GM21526 (cell line): ENCODE measurements at regions not wholly inside any gene's neighbourhood (a gene's known extent, or its start where the extent isn't known, plus 50 kb on each side); places are given as distances from the start of the nearest gene placed in this dataset.
"Not testable (repeated sequence)": the region's sequence is repeated elsewhere in the genome, so short reads cannot be mapped to it uniquely, and the experiment has no call there.

ENCODE experiments used
- ATAC-seq: cut with Tn5 transposase; IDR thresholded peaks from one replicate; pipeline ENCODE4 v1.9.1; 2021; ENCODE audit warnings: moderate library complexity; ENCODE audit not compliant: unreplicated experiment, low FRiP score

DNA sequence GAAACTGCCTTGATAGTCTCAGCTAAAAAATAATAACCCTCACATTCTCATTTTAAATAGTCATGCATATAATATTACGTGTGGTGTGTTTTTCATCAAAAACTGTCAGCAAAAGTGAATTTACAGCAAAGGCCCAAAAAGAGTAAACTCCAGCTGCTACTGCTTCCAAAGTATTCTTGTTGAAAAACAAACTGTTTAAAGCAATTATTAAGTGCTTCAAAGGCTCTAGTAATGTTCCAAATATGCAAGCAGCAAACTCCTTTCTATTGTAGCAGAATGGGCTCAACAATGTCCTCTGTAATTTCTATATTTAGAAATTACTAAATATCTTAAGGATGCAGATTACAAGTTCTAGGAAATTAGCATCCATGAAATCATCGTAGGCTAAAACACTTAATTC is 280.0 kb upstream of the TBX18 start:
- no peak for ATAC-seq

DNA sequence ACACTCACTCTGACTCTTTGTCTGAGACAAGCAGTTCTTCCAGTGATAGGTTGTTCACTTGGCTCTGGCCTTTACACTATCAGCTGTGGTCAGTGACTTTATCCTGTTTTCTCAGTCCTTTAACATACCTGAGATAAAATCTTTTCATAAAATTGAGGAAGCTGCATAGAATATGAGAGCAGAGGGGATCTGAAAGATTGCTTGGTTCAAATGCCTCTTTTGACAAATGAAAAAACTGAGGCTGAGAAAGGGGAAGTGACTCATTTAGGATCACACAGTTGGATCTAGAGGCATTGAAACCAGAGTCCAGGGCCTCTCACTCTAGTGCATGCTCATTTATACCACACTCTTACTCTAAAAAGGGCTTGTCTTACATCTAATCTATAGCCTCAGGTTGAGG is 277.0 kb upstream of the TBX18 start:
- ATAC-seq: no peak

DNA sequence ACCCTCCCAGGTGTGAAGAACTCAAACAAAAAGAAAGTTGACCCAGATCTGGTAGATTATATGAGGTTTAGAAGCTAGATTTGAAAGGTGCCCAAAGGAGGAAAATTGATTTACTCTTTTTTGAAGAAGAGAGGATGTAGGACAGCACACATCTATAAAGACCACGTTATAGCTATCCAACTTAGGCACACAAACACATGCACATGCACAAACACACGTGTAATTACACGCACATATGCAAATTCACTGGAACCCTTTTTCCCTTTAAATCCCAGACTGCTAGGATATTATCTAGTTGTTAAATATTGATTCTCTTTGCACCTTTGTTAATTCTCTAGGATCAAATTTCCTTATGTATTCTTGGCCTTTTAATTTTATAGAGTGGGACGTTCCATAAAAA is 272.8 kb upstream of the TBX18 start:
- ATAC-seq: no peak

GRCh38 chr6:85035766-85036165 is 271.4 kb upstream of the TBX18 start:
- no peak for ATAC-seq

GRCh38 chr6:85033547-85033946 is 269.1 kb upstream of the TBX18 start:
- ATAC-seq: no peak

DNA sequence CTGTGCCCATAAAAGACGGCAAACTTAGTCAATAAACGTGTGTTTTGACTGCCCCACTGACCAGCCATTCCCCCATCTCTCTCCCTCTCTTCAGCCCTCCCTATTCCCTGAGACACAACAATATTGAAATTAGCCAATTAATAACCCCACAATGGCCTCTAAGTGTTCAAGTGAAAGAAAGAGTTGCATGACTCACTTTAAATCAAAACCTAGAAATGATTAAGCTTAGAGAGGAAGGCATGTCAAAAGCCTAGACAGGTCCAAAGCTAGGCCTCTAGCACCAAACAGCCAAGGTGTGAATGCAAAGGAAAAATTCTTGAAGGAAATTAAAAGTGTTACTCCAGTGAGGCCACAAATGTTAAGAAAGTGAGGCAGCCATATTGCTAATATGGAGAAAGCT is 261.6 kb upstream of the TBX18 start:
- ATAC-seq: no peak

- no peak for ATAC-seq
Measured at GRCh38 chr6:85023721-85024120, 259.3 kb upstream of the TBX18 start.

DNA sequence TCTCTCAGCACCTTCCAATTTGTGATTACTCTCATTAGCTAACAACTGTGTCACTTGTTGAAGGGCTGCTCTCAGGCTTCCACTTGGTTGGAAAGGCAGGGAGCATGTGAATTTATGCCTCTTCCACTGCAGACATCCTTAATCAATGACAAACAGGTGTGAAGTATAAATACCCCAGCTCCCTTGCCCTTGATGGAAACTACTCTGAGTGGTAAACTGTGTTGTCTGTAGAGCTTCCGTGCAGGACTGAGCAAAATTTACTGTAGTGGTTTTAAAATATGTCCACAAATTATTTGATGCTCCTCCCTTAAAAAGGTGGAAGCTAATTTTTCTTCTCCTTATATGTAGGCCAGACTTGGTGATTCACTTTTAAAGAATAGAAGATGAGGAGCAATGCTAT is 253.0 kb upstream of the TBX18 start:
- no peak for ATAC-seq

GRCh38 chr6:85016726-85017125 is 252.3 kb upstream of the TBX18 start:
- no peak for ATAC-seq

DNA sequence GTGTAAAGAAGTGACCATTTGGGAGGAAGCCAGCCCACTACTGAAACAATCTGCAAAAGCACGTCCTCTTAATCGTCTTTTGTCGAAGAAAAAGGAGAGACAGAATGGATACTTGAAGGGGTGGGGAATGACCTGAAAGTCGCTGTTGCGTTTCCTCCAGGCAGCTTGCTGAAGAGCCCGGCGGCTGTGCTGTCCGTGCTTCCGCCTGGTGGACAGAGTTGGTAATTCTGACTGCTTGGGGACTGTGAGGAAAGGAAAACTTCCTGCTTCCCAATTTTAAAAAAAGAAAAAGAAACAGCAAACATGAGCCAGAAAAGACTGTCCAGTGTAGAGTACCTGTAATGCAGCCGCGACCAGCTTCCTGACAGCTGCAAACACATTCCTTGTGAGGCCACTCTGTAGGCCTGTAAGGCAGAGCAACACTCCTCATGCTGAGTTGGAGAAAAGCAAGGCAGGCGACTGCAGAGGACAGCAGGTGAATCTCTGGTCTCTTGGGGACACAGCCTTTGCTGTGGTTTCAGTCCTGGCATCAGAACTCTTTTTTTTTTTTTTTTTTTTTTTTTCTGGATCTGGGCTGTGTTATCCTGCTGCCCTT is 251.1 kb upstream of the TBX18 start:
- peak; percentile 69 for ATAC-seq

DNA sequence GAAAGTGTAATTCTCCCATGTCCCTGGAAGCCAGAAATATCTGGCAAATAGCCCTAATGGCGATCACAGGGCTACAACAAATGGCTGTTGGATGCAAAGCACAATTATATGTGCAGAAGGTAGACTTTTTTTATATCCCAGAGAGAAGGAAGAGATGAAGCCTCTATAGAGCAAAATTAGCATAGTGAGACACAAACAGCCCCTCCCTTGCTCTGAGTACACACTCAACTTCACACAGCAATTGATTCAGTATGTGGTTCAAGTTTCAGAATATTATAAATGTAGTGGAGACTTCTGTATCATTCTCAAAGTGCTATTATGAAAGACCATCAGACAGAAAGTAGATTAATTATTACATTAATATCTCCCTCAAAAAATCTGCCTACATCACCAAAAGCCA is 246.5 kb upstream of the TBX18 start:
- no peak for ATAC-seq

- ATAC-seq: no peak
Measured at GRCh38 chr6:85008296-85009009, 244.1 kb upstream of the TBX18 start.

GRCh38 chr6:85006362-85006761 is 242.0 kb upstream of the TBX18 start:
- ATAC-seq: no peak

DNA sequence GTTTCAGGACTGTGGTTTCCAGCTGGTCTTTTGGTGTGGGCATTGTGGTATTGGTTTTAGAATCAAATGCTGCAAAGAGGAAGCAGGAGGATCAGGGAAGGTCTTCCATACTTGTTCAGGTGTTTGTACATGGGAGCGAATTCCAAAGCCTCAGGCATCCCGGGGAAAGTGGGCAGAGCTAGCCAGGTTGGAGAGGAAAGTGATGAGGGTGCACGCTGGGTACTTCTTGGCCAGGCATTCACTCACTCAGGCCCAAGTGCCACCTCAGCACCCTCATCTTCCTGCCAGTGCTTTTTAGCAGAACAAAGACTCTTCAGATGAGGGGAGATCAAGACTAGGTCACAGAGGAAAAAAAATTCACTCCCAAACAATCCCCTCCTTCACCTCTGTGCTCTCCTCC is 241.1 kb upstream of the TBX18 start:
- no peak for ATAC-seq

GRCh38 chr6:85004361-85004995 is 240.1 kb upstream of the TBX18 start:
- no peak for ATAC-seq

- no peak for ATAC-seq
Measured at GRCh38 chr6:85002847-85003246, 238.4 kb upstream of the TBX18 start.

- no peak for ATAC-seq
Measured at GRCh38 chr6:85000001-85000400, 235.6 kb upstream of the TBX18 start.

GRCh38 chr6:84998223-84998622 is 233.8 kb upstream of the TBX18 start:
- no peak for ATAC-seq

DNA sequence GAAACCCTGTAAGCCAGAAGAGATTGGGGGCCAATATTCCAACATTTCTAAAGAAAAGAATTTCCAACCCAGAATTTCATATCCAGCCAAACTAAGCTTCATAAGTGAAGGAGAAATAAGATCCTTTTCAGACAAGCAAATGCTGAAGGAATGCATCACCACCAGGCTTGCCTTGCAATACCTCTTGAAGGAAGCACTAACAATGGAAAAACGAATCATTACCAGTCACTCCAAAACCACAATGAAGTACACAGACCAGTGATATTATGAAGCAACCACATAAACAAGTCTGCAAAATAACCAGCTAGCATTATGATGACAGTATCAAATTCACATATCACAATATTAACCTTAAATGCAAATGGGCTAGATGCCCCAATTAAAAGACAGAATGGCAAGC is 224.4 kb upstream of the TBX18 start:
- ATAC-seq: not testable (repeated sequence)

DNA sequence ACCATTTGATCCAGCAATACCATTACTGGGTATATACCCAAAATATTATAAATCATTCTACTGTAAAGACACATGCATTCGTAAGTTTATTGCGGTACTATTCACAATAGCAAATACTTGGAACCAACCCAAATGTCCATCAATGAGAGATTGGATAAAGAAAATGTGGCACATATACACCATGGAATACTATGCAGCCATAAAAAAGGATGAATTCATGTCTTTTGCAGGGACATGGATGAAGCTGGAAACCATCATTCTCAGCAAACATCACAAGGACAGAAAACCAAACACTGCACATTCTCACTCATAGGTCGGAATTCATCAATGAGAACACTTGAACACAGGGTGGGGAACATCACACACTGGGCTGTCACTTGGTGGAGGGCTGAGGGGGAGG is 221.1 kb upstream of the TBX18 start:
- not testable (repeated sequence) for ATAC-seq

GRCh38 chr6:84979541-84979940 is 215.1 kb upstream of the TBX18 start:
- no peak for ATAC-seq

GRCh38 chr6:84977363-84977705 is 212.9 kb upstream of the TBX18 start:
- ATAC-seq: no peak
